GM12801 (cell line): ENCODE measurements at regions not wholly inside any gene's neighbourhood (a gene's known extent, or its start where the extent isn't known, plus 50 kb on each side); places are given as distances from the start of the nearest gene placed in this dataset.

Experiments
- CTCF ChIP-seq: IDR thresholded peaks from one replicate; pipeline ENCODE4 v1.5.1; 2011; ENCODE audit warnings: control low read depth; ENCODE audit not compliant: insufficient read length; ENCODE audit errors: extremely low read depth

DNA sequence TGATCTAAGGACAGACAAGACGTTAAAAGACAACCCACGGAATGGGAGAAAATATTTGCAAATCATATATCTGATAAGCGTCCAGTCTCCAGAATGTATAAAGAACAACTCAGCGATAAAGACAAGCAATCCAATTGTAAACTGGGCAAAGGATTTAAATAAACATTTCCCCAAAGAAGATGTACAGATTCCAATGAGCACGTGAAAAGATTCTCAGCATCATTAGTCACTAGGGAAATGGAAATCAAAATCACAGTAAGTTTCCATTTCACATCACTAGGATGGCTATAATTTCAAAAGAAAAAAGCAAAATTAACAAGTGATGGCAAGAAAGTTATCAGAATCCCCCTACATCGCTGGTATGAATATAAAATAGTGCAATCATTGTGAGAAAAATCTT is 316.1 kb downstream of the SFMBT2 start:
- no peak for TF ChIP-seq CTCF

DNA sequence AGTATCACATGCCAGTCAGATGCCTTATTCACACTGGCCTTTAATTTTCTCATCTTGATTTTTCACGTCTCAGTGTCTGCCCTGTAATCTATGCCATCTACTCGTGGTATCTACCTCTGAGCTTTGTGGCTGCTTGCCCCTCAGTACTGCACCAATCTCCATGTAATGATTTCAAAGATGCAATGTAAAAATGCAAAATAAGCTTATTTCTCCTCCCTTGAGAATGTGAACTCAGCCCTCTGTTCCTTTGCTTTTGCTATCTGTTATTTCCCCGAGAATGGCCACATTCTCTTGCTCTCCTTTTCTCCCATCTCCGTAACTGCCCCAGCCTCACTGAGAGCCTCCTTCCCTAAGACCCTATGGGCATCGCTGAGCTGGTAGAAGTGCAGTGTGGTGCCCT is 317.5 kb downstream of the SFMBT2 start:
- no peak for TF ChIP-seq CTCF

GRCh38 chr10:7092603-7093002 is 318.2 kb downstream of the SFMBT2 start:
- no peak for TF ChIP-seq CTCF

DNA sequence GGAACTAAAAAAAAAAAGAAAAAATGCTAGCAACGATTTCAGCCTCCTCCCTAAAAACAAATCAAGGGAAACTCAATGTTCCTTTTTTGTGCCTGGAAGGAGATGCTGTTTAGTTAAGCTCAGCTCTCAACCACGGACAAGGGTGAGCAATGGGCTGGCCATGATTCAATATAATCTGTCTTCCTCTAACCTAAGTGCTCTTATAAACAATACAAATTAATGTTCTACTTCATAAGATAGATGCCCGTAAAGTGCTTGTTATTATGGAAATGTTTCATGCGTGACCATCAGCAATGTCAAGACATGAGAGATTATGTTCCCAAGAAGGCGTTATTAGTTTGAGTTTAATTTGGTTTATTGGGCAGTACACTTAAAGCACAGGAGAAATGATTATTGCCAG is 320.3 kb downstream of the SFMBT2 start:
- no peak for TF ChIP-seq CTCF

- TF ChIP-seq CTCF: no peak
These were observed 324.8 kb downstream of the SFMBT2 start for GRCh38 chr10:7085913-7086589.

DNA sequence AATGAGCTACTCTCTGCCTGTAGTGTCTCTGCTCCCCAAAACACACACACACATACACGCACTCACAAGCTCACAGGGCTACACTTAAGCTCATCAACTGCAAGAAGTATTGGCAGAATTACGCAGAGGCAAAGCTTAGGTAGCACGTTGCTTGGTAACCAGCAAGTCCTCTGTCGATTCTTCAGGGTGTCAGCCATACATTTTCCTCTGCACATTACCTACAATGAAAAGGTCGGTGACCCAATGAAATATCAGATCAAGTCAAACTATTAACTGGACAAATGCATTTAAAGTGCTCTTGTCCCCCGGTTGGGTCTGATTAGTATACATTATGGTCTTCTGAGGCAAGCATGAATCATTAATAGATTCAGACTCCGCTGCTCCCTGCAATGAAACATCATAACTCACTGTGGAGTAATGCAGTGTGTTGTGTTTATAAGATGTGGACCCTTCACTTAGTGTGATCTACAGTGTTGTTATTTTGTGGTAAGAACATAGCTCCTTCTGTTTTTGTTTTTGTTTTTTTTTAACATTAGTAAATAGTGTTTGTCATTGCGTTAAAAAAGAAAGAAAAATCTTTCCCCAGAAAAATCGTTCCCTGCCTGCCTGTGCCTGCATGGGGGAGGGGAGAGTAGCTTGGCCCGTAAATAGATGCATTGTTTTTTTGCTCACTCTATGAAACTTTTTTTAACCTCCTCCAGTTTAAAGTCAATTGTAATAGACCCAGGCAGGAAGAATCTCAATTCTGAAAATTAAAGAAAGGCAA is 325.5 kb downstream of the SFMBT2 start:
- TF ChIP-seq CTCF: no peak

DNA sequence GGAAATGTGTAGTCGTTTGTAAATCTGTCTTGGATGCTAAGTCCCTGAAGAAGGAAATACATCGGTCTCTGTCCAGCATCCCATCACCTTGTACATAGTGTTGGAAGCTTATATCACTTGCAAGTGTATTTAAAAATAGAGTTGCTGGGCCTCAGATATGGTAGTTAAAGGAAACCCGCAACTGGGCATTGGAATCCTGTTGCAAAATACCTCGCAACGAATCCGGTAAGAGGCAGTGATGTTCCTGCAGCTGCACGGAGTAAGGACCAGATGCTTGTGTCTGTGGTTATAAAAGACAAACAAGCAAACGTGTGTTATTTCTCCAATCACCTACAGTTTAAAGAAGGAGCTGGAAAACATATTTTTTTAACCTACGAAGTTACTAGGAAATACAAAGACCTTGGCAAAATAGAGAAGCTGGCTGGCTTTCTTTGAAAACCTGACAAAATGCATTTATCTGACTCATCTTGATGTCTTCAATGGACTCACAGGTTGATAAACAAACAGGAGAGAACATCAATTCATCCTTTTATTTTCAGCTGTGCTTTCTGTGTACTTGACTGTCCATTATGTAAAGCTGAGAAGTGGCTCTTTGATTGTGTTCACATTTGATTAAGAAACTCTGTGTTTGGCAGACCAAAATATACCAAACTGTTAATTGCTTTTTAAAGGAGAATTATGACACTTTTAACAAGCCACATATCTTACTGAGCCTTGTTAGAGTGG is 326.4 kb downstream of the SFMBT2 start:
- TF ChIP-seq CTCF: no peak
